Neural cell (in vitro differentiated cells): ENCODE measurements at regions not wholly inside any gene's neighbourhood (a gene's known extent, or its start where the extent isn't known, plus 50 kb on each side); places are given as distances from the start of the nearest gene placed in this dataset.

Experiments used
- H2AFZ ChIP-seq: fragments of 200-600, 300-800 bp; sonication (generic), shearing (Covaris generic); 2 replicates; pipeline ENCODE4 v1.6.0; 2014; ENCODE audit warnings: low read depth, mild to moderate bottlenecking, antibody characterized with exemption, low read length, moderate library complexity
- H3F3A ChIP-seq: fragments of 200-600 bp; shearing (Covaris generic); 2 replicates; pipeline ENCODE4 v1.6.1; 2016; ENCODE audit warnings: mild to moderate bottlenecking, moderate library complexity, mixed read lengths, antibody characterized with exemption, low read length; ENCODE audit not compliant: insufficient read depth, poor library complexity, severe bottlenecking
- H3K27ac ChIP-seq: fragments of 200-600, 300-800 bp; sonication (generic), shearing (Covaris generic); 2 replicates; pipeline ENCODE4 v1.5.1; 2014; ENCODE audit warnings: mild to moderate bottlenecking, low read length, moderate library complexity
- H3K27me3 ChIP-seq: fragments of 300-800, 200-600 bp; sonication (generic), shearing (Covaris generic); 2 replicates; pipeline ENCODE4 v1.6.0; 2014; ENCODE audit warnings: mild to moderate bottlenecking, low read depth, low read length, moderate library complexity; ENCODE audit not compliant: insufficient read depth
- H3K36me3 ChIP-seq: fragments of 300-800, 200-600 bp; sonication (generic), shearing (Covaris generic); 2 replicates; pipeline ENCODE4 v1.5.1; 2014; ENCODE audit warnings: mild to moderate bottlenecking, antibody characterized with exemption, low read length, moderate library complexity; ENCODE audit not compliant: insufficient read depth
- H3K4me2 ChIP-seq: fragments of 300-800, 200-600 bp; sonication (generic), shearing (Covaris generic); 2 replicates; pipeline ENCODE4 v1.6.0; 2014; ENCODE audit warnings: mild to moderate bottlenecking, low read length
- H3K4me3 ChIP-seq: fragments of 300-800, 200-600 bp; sonication (generic), shearing (Covaris generic); 2 replicates; pipeline ENCODE4 v1.5.1; 2014; ENCODE audit warnings: mild to moderate bottlenecking, low read length, moderate library complexity
- H3K79me2 ChIP-seq: fragments of 200-600 bp; shearing (Covaris generic); replicated peaks from 2 replicates; pipeline ENCODE4 v1.6.0; 2014; ENCODE audit warnings: mild to moderate bottlenecking, low read length, moderate library complexity; ENCODE audit not compliant: insufficient read depth
- H3K9ac ChIP-seq: fragments of 300-800, 200-600 bp; sonication (generic), shearing (Covaris generic); 2 replicates; pipeline ENCODE4 v1.6.1; 2016; ENCODE audit warnings: mild to moderate bottlenecking, low read length, mixed read lengths
- H3K9me2 ChIP-seq: fragments of 200-600 bp; shearing (Covaris generic); 2 replicates; pipeline ENCODE4 v1.6.1; 2016; ENCODE audit warnings: mild to moderate bottlenecking, low read length, mixed read lengths; ENCODE audit not compliant: insufficient read depth
- H3K9me3 ChIP-seq: fragments of 200-600, 300-800 bp; sonication (generic), shearing (Covaris generic); 2 replicates; pipeline ENCODE4 v1.6.1; 2016; ENCODE audit warnings: mild to moderate bottlenecking, mixed run types, low read length, moderate library complexity, mixed read lengths
- H4K20me1 ChIP-seq: fragments of 200-600 bp; shearing (Covaris generic); 2 replicates; pipeline ENCODE4 v1.6.1; 2016; ENCODE audit warnings: mild to moderate bottlenecking, mixed run types; ENCODE audit not compliant: insufficient read depth
- CTCF ChIP-seq: fragments of 450-650 bp; IDR thresholded peaks from 2 replicates; pipeline ENCODE4 v1.5.1; 2014; ENCODE audit warnings: antibody characterized with exemption, mild to moderate bottlenecking, moderate library complexity; ENCODE audit not compliant: poor library complexity, severe bottlenecking
- EP300 ChIP-seq: fragments of 450-650 bp; conservative IDR thresholded peaks from 2 replicates; pipeline ENCODE4 v1.6.1; 2014; ENCODE audit warnings: antibody characterized with exemption, mild to moderate bottlenecking, moderate library complexity; ENCODE audit not compliant: poor library complexity, severe bottlenecking
- EZH2 ChIP-seq: fragments of 200-600, 300-800 bp; shearing (Covaris generic), sonication (generic); IDR thresholded peaks from 2 replicates; pipeline ENCODE4 v1.6.1; 2014; ENCODE audit warnings: antibody characterized with exemption, low read length, borderline replicate concordance, mild to moderate bottlenecking; ENCODE audit not compliant: insufficient read depth, poor library complexity, severe bottlenecking
- MXI1 ChIP-seq: fragments of 450-650 bp; conservative IDR thresholded peaks from 2 replicates; pipeline ENCODE4 v1.6.1; 2014; ENCODE audit warnings: antibody characterized with exemption, mild to moderate bottlenecking; ENCODE audit not compliant: poor library complexity, severe bottlenecking
- POLR2AphosphoS5 ChIP-seq: IDR thresholded peaks from 2 replicates; pipeline ENCODE4 v1.6.1; 2012
- RAD21 ChIP-seq: fragments of 450-650 bp; conservative IDR thresholded peaks from 2 replicates; pipeline ENCODE4 v1.6.1; 2014; ENCODE audit warnings: antibody characterized with exemption, mild to moderate bottlenecking, moderate library complexity
- REST ChIP-seq: IDR thresholded peaks from 2 replicates; pipeline ENCODE4 v1.6.1; 2012; ENCODE audit warnings: borderline replicate concordance
- SMC3 ChIP-seq: fragments of 450-650 bp; conservative IDR thresholded peaks from 2 replicates; pipeline ENCODE4 v1.6.1; 2014; ENCODE audit warnings: antibody characterized with exemption, mild to moderate bottlenecking, moderate library complexity; ENCODE audit not compliant: poor library complexity
- TAF1 ChIP-seq: IDR thresholded peaks from 2 replicates; pipeline ENCODE4 v1.6.1; 2012; ENCODE audit warnings: low read depth

GRCh38 chr2:793236-793635, 116.0 kb upstream of the TMEM18 start:
- TF ChIP-seq SMC3: no peak
- no peak overlapping the region for H3K4me3 ChIP-seq
- H3K9me3 ChIP-seq: no peaks in the 10 kb centered on the region
- no peak overlapping the region for H3K9ac ChIP-seq
- H3K27me3 ChIP-seq: no peaks in the 10 kb centered on the region
- H3K79me2 ChIP-seq: no peaks in the 10 kb centered on the region
- no peak overlapping the region for H3K27ac ChIP-seq
- no peaks in the 10 kb centered on the region for H3K9me2 ChIP-seq
- no peaks in the 10 kb centered on the region for H3F3A ChIP-seq
- no peaks in the 10 kb centered on the region for H3K36me3 ChIP-seq
- H3K4me2 ChIP-seq: no peak overlapping the region
- no peaks in the 10 kb centered on the region for H4K20me1 ChIP-seq
- no peak overlapping the region for H2AFZ ChIP-seq

- H3K27me3 ChIP-seq: no peaks in the 10 kb centered on the region
- no peaks in the 10 kb centered on the region for H3K9me2 ChIP-seq
- no peaks in the 10 kb centered on the region for H3F3A ChIP-seq
- no peaks in the 10 kb centered on the region for H3K79me2 ChIP-seq
- H3K27ac ChIP-seq: no peak overlapping the region
- no peak overlapping the region for H3K4me2 ChIP-seq
- no peaks in the 10 kb centered on the region for H3K36me3 ChIP-seq
- H3K9me3 ChIP-seq: no peaks in the 10 kb centered on the region
- no peak overlapping the region for H3K9ac ChIP-seq
- TF ChIP-seq RAD21: no peak
- TF ChIP-seq EP300: no peak
- no peak for TF ChIP-seq POLR2AphosphoS5
- no peak for TF ChIP-seq SMC3
- no peak for TF ChIP-seq TAF1
- no peak for TF ChIP-seq REST
- TF ChIP-seq EZH2: no peak
- no peak for TF ChIP-seq CTCF
- TF ChIP-seq MXI1: no peak
- H4K20me1 ChIP-seq: no peaks in the 10 kb centered on the region
- H3K4me3 ChIP-seq: no peak overlapping the region
- H2AFZ ChIP-seq: no peak overlapping the region
These were observed 115.5 kb upstream of the TMEM18 start for GRCh38 chr2:792687-793086.

GRCh38 chr2:790634-791245, 113.5 kb upstream of the TMEM18 start:
- Histone ChIP-seq H2AFZ (no peak overlapping the region), H3K4me2 (no peak overlapping the region), H3K9me2 (no peaks in the 10 kb centered on the region), H3F3A (no peaks in the 10 kb centered on the region), H3K4me3 (no peak overlapping the region), H3K79me2 (no peaks in the 10 kb centered on the region), H4K20me1 (no peaks in the 10 kb centered on the region), H3K27ac (no peak overlapping the region), H3K27me3 (no peaks in the 10 kb centered on the region), H3K9me3 (no peaks in the 10 kb centered on the region), H3K9ac (no peak overlapping the region), H3K36me3 (no peaks in the 10 kb centered on the region)
- no peak for TF ChIP-seq POLR2AphosphoS5
- TF ChIP-seq CTCF: no peak
- TF ChIP-seq MXI1: no peak
- no peak for TF ChIP-seq TAF1
- no peak for TF ChIP-seq EZH2
- no peak for TF ChIP-seq SMC3
- no peak for TF ChIP-seq RAD21
- TF ChIP-seq EP300: no peak
- no peak for TF ChIP-seq REST
